Testis (tissue), 2 donors: ENCODE measurements at regions not wholly inside any gene's neighbourhood (a gene's known extent, or its start where the extent isn't known, plus 50 kb on each side); places are given as distances from the start of the nearest gene placed in this dataset.

Experiments
- CTCF ChIP-seq, 3 experiments: fragments of 450-650 bp in 2 of 3; fragments of 200-600 bp in 1 of 3; sonication (generic) in 1 of 3; IDR thresholded peaks; one replicate each; pipeline ENCODE4 v1.5.1; 2016 to 2019; ENCODE audit warnings: antibody characterized with exemption in 3 of 3, mild to moderate bottlenecking in 2 of 3, moderate library complexity in 1 of 3
- POLR2A ChIP-seq: fragments of 450-650 bp; IDR thresholded peaks from one replicate; pipeline ENCODE4 v1.6.1; 2017; ENCODE audit warnings: antibody characterized with exemption, mild to moderate bottlenecking, moderate library complexity

GRCh38 chr15:92520914-92521623 lies 127.4 kb downstream of the ST8SIA2 start:
- TF ChIP-seq CTCF (IDR thresholded peaks at IDR 0.05) (no peak), POLR2A (no peak)
